ENCODE measurements at regions not wholly inside any gene's neighbourhood (a gene's known extent, or its start where the extent isn't known, plus 50 kb on each side); places are given as distances from the start of the nearest gene placed in this dataset.

DNA sequence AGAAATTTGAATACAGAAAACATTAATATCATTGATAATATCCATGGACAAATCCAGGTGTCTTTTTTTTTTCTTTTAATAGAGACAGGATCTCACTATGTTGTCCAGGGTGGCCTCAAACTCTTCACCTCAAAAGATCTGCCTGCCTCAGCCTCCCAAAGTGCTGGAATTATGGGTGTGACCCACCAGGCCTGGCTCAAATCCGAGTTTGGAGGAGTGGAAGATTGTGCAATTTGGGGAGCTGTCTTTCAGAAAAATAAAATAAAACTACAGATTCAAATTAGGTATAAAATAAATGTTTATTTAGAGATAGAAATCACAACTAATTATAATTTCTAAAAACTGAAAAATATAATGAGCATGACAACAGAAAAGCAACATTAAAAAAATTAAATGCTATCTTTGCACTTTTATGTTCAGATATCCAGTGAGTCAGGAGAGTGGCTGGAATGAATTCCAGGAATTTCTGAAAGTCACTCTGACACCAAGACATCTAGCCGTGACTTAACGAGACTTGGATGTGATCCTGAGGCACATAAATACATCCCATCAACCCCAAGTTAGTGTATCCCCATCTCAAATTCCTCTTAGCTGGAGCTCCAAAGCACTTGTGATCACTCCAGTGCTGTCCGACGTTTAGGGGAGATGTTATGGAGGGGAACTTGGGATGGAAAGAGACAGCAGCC, 128.6 kb upstream of the THY1 start:
- no peak overlapping the region for H3K27ac ChIP-seq
- CTCF ChIA-PET = interaction anchor here (0.7 kb wide), 1 partner anchor 196 kb away, joined by 6 read pairs; no protein-coding TSS in a partner anchor
- POLR2A ChIA-PET (ENCODE audit: low non-redundant PET) = no interaction called here
- no peak for DNase-seq (ENCODE audit: low spot score)
- TF ChIP-seq, protein P1, sequence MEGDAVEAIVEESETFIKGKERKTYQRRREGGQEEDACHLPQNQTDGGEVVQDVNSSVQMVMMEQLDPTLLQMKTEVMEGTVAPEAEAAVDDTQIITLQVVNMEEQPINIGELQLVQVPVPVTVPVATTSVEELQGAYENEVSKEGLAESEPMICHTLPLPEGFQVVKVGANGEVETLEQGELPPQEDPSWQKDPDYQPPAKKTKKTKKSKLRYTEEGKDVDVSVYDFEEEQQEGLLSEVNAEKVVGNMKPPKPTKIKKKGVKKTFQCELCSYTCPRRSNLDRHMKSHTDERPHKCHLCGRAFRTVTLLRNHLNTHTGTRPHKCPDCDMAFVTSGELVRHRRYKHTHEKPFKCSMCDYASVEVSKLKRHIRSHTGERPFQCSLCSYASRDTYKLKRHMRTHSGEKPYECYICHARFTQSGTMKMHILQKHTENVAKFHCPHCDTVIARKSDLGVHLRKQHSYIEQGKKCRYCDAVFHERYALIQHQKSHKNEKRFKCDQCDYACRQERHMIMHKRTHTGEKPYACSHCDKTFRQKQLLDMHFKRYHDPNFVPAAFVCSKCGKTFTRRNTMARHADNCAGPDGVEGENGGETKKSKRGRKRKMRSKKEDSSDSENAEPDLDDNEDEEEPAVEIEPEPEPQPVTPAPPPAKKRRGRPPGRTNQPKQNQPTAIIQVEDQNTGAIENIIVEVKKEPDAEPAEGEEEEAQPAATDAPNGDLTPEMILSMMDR (conservative IDR thresholded peaks at IDR 0.05; ENCODE audit: low read depth) = no peak

- TF ChIP-seq, protein P1 (conservative IDR thresholded peaks at IDR 0.05; ENCODE audit: low read depth) = no peak
- ChIA-PET CTCF (no interaction called here), POLR2A (ENCODE audit: low non-redundant PET) (no interaction called here)
- DNase-seq (ENCODE audit: low spot score) = no peak
- no peak overlapping the region for H3K27ac ChIP-seq
These were observed 127.2 kb upstream of the THY1 start for GRCh38 chr11:119550053-119550752.

- ChIA-PET POLR2A (ENCODE audit: low non-redundant PET) (no interaction called here), CTCF (no interaction called here)
- H3K27ac ChIP-seq = no peak overlapping the region
- DNase-seq (ENCODE audit: low spot score) = no peak
- TF ChIP-seq, protein P1 (conservative IDR thresholded peaks at IDR 0.05; ENCODE audit: low read depth) = no peak
These were observed 124.5 kb upstream of the THY1 start for GRCh38 chr11:119547511-119547910.

DNA sequence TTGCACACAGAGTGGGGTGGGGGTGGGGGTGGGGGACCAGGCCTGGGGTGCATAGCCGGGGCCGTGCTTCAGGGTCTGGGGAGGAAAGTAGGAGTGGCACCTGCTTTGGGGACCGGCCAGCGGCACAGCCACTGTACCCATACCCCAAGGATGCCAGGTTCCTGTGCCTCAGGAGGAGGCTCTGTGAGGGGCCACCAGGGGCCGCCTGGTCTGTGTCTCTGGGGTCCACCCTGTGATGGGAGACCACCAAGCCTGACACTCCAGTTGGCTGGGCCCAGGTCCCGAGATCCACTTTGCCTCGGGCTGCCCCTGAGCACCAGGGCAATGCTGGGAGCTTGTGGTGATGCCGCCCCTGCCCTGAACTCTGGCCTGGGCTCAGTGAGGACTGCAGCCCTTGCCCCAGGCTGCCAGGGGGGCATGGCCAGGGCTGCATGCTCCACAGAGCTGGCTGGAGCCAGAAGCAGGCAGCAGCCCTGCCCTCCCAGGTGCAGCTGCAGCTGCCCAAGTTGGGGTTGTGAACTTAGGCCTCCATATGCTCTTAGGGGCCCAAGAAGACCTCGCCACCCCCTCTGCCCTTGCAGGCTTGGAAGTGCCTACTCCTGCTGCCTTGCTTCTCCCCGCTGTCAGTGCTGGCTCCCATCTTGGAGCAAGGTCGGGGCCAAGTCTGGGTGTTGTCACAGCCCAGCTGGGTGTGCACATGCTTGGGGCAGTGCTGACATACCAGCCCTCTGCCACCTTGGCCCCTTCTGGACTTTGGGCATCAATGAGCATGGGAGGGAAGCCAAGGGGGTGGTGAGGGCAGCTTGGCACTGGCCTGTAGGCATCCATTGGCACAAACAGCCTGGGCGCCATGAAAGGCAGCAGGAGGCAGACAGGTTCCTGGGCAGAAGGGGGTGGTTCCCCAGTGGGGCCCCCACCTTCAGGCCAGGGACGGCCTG, 123.3 kb upstream of the THY1 start:
- POLR2A ChIA-PET (ENCODE audit: low non-redundant PET) = no interaction called here
- no peak for DNase-seq (ENCODE audit: low spot score)
- TF ChIP-seq, protein P1 (conservative IDR thresholded peaks at IDR 0.05; ENCODE audit: low read depth) = no peak
- H3K27ac ChIP-seq = no peak overlapping the region
- CTCF ChIA-PET = interaction anchor here (0.8 kb wide), 1 partner anchor 9 kb away, joined by 5 read pairs; no protein-coding TSS in a partner anchor

DNA sequence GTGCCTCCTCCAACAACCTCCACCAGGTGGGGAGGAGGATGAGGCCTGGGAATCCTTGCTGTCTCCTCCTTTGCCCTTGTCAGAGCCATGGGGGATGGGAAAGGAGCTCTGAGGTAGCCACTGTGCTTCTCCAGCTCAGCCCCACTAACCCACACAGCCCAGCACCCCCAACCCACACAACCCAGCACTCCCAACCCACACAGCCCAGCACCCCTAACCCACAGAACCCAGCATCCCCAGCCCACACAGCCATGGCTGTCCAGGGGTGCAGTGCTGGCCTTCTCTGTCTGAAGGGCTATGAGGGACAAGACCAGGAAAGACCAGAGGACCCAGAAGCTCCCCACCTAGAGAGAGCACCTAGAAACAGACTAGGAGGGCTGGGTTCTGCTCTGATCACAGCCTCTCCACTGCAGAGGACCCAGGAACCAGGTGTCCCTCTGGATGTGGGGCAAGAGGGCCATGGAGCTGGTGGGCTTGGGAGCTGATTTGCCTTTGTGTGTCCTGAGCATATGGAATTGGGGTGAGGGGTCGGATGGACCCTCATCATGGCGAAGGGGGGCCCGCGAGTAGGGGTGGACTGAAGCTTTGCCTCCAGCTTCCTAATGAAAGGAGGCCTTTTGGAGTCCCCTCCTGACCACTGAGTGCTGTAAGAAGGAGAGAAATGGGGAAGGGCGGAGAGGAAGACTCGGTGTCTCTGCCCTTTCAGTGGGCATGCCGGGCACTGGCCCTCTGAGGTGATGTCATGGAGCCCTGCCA, 117.6 kb upstream of the THY1 start:
- no peak overlapping the region for H3K27ac ChIP-seq
- TF ChIP-seq, protein P1 (conservative IDR thresholded peaks at IDR 0.05; ENCODE audit: low read depth) = no peak
- CTCF ChIA-PET = interaction anchor here (0.7 kb wide), 1 partner anchor 102 kb away, joined by 3 read pairs; no protein-coding TSS in a partner anchor
- POLR2A ChIA-PET (ENCODE audit: low non-redundant PET) = no interaction called here
- DNase-seq (ENCODE audit: low spot score) = no peak
